Fibroblast of lung (primary cell): ENCODE measurements at regions not wholly inside any gene's neighbourhood (a gene's known extent, or its start where the extent isn't known, plus 50 kb on each side); places are given as distances from the start of the nearest gene placed in this dataset.
"Not testable (repeated sequence)": the region's sequence is repeated elsewhere in the genome, so short reads cannot be mapped to it uniquely, and the experiment has no call there.

Experiments used
- EZH2 ChIP-seq: IDR thresholded peaks from 2 replicates; pipeline ENCODE4 v1.5.1; 2012; ENCODE audit warnings: low read length, control low read depth, mild to moderate bottlenecking; ENCODE audit errors: missing control alignments
- TF ChIP-seq, protein P1 (sequence below), 2 donors: IDR thresholded peaks in 1 of 2; conservative IDR thresholded peaks in 1 of 2; 1 replicate in 1 of 2; 2 replicates in 1 of 2; pipeline ENCODE4 v1.5.1; 2011 to 2012; ENCODE audit warnings: low read length in 2 of 2, control low read depth in 1 of 2, inconsistent platforms in 1 of 2, low read depth in 1 of 2, mild to moderate bottlenecking in 1 of 2

DNA sequence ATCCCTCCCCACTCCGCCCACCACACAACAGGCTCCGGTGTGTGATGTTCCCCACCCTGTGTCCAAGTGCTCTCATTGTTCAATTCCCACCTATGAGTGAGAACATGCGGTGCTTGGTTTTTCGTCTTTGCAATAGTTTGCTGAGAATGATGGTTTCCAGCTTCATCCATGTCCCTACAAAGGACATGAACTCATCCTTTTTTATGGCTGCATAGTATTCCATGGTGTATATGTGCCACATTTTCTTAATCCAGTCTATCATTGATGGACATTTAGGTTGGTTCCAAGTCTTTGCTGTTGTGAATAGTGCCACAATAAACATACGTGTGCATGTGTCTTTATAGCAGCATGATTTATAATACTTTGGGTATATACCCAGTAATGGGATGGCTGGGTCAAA is 81.0 kb upstream of the TINAGL1 start:
- TF ChIP-seq, protein P1, sequence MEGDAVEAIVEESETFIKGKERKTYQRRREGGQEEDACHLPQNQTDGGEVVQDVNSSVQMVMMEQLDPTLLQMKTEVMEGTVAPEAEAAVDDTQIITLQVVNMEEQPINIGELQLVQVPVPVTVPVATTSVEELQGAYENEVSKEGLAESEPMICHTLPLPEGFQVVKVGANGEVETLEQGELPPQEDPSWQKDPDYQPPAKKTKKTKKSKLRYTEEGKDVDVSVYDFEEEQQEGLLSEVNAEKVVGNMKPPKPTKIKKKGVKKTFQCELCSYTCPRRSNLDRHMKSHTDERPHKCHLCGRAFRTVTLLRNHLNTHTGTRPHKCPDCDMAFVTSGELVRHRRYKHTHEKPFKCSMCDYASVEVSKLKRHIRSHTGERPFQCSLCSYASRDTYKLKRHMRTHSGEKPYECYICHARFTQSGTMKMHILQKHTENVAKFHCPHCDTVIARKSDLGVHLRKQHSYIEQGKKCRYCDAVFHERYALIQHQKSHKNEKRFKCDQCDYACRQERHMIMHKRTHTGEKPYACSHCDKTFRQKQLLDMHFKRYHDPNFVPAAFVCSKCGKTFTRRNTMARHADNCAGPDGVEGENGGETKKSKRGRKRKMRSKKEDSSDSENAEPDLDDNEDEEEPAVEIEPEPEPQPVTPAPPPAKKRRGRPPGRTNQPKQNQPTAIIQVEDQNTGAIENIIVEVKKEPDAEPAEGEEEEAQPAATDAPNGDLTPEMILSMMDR (conservative IDR thresholded peaks at IDR 0.05 in 1 of 2, IDR thresholded peaks at IDR 0.05 in 1 of 2; ENCODE audit: low read depth in 1 of 2, low read length in 2 of 2), result not testable (repeated sequence)
- TF ChIP-seq EZH2, result not testable (repeated sequence)
